Esophagus muscularis mucosa (tissue), 3 donors: ENCODE measurements at regions not wholly inside any gene's neighbourhood (a gene's known extent, or its start where the extent isn't known, plus 50 kb on each side); places are given as distances from the start of the nearest gene placed in this dataset.

Source experiments
- CTCF ChIP-seq, 3 experiments: fragments of 200-600 bp in 2 of 3; fragments of 450-650 bp in 1 of 3; sonication (generic) in 2 of 3; IDR thresholded peaks; one replicate each; pipeline ENCODE4 v1.5.1; 2017 to 2019; ENCODE audit warnings: antibody characterized with exemption in 3 of 3, mild to moderate bottlenecking in 2 of 3, moderate library complexity in 1 of 3
- POLR2AphosphoS5 ChIP-seq, 2 donors: sonication (generic); formaldehyde crosslinking; IDR thresholded peaks; one replicate each; pipeline ENCODE4 v1.6.1; 2017; ENCODE audit warnings: antibody characterized with exemption in 2 of 2

GRCh38 chr3:144660186-144660585 lies 688.6 kb downstream of the DIPK2A start:
- no peak for TF ChIP-seq CTCF (IDR thresholded peaks at IDR 0.05)
- TF ChIP-seq POLR2AphosphoS5 (IDR thresholded peaks at IDR 0.05): no peak
